Mammary epithelial cell (primary cell): ENCODE measurements at regions not wholly inside any gene's neighbourhood (a gene's known extent, or its start where the extent isn't known, plus 50 kb on each side); places are given as distances from the start of the nearest gene placed in this dataset.

Experiments
- EZH2 ChIP-seq: IDR thresholded peaks from 2 replicates; pipeline ENCODE4 v1.6.1; 2012; ENCODE audit warnings: low read length, inconsistent platforms, borderline replicate concordance
- TF ChIP-seq, protein P1 (sequence below), 2 donors: IDR thresholded peaks in 1 of 2; conservative IDR thresholded peaks in 1 of 2; 2 replicates each; pipeline ENCODE4 v1.5.1; 2011 to 2012; ENCODE audit warnings: inconsistent platforms in 2 of 2, low read length in 2 of 2, mild to moderate bottlenecking in 2 of 2, control low read depth in 1 of 2, low read depth in 1 of 2; ENCODE audit not compliant: insufficient read depth in 1 of 2; ENCODE audit errors: extremely low read depth in 1 of 2

DNA sequence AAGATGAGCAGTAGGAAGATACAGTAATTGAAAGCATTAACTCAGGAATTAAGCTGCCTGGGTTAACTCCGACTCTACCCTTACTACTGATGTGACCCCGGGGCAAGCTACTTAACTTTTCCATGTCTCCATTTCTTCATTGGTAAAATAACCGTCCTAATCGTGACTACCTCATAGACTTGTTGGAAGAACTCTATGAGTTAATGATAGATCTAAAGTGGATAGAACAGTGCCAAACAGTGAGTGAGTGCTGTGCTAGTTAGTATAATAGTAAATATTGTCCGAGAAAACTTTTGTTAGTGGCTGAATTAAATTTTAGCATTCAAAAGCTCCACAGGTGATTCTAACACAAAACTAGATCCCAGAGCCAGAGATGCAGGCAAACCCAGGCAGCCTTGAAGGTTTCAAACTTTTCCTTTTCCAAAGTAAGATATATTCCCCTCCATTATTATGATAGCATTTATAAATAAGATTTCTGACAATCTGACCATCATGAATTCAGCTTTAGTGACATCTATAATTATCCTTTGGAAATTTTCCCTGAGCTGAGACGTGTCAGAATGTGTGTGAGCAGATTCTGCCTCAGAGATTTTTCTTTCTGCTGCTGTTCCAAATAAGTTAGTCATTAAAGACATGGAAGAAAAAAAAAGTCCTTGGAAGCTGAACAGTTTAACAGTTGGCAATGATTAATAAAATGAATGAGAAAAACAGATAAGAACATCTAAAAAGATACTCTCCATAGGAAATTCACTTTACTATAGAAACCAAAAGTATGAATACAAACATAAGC is 369.5 kb downstream of the PRELID2 start:
- TF ChIP-seq, protein P1, sequence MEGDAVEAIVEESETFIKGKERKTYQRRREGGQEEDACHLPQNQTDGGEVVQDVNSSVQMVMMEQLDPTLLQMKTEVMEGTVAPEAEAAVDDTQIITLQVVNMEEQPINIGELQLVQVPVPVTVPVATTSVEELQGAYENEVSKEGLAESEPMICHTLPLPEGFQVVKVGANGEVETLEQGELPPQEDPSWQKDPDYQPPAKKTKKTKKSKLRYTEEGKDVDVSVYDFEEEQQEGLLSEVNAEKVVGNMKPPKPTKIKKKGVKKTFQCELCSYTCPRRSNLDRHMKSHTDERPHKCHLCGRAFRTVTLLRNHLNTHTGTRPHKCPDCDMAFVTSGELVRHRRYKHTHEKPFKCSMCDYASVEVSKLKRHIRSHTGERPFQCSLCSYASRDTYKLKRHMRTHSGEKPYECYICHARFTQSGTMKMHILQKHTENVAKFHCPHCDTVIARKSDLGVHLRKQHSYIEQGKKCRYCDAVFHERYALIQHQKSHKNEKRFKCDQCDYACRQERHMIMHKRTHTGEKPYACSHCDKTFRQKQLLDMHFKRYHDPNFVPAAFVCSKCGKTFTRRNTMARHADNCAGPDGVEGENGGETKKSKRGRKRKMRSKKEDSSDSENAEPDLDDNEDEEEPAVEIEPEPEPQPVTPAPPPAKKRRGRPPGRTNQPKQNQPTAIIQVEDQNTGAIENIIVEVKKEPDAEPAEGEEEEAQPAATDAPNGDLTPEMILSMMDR (conservative IDR thresholded peaks at IDR 0.05 in 1 of 2, IDR thresholded peaks at IDR 0.05 in 1 of 2; ENCODE audit: extremely low read depth in 1 of 2, insufficient read depth in 1 of 2, low read depth in 1 of 2, low read length in 2 of 2) = no peak
- TF ChIP-seq EZH2 = no peak
